GM21381 (cell line): ENCODE measurements at regions not wholly inside any gene's neighbourhood (a gene's known extent, or its start where the extent isn't known, plus 50 kb on each side); places are given as distances from the start of the nearest gene placed in this dataset.

Source experiments
- ATAC-seq: cut with Tn5 transposase; IDR thresholded peaks from one replicate; pipeline ENCODE4 v1.9.1; 2021; ENCODE audit warnings: mild to moderate bottlenecking, moderate library complexity; ENCODE audit not compliant: unreplicated experiment

GRCh38 chr1:163650624-163651023 is 328.9 kb downstream of the NUF2 start:
- no peak for ATAC-seq

DNA sequence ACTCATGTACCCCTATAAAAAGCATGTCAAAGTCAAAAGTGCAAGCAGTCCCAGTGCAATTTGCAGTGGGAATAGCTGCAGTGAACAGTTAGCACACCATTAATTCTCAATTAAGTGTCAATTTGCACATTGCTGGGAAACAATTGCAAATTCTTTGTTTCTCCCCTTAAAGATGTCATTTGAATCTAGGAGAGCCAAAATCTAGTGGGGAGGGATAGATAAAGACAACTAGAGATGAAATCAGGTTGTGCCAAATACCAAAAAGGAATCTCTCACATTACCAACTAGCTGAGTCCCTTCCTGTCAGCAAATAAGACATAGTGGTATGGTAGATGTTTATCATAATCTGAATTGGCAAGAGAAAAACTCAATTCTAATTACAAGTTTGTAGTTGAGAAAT is 330.7 kb downstream of the NUF2 start:
- no peak for ATAC-seq

- no peak for ATAC-seq
Observed at GRCh38 chr1:163655565-163655964, 333.8 kb downstream of the NUF2 start.

DNA sequence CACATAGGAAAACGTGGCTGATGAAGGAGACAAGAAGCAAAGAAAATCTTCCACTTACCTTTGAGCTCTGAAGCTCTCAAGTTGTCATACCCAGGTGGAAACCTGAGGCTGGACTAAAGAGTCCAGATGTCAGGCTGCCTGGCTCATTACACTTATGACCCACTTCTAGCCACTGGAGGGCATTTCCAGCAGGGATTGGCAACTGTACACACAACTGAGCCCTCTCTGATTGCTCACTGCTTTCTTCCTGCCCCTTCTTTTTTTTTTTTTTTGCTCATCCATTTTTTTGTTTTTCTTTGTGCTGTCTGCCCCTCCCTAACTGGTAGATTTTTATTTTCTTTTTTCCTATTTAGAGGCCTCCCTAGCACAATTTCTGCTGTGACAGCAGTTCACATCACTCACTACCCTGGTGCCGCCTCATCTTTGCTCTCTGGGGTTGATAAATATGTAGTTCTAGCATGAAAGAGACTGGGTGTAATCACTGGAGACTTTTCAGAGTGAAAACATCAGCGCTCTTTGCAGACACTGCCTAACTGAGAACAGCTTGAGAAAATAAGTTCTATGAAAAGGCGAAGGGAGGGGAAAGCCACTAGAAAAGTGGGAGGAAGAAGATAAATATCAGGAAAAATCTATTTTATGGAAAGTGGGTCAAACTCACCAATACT is 334.5 kb downstream of the NUF2 start:
- no peak for ATAC-seq

- ATAC-seq = no peak
Observed at GRCh38 chr1:163657719-163658118, 336.0 kb downstream of the NUF2 start.

GRCh38 chr1:163661391-163661790 is 339.6 kb downstream of the NUF2 start:
- ATAC-seq = no peak

GRCh38 chr1:163664671-163665335 is 343.0 kb downstream of the NUF2 start:
- ATAC-seq = no peak

DNA sequence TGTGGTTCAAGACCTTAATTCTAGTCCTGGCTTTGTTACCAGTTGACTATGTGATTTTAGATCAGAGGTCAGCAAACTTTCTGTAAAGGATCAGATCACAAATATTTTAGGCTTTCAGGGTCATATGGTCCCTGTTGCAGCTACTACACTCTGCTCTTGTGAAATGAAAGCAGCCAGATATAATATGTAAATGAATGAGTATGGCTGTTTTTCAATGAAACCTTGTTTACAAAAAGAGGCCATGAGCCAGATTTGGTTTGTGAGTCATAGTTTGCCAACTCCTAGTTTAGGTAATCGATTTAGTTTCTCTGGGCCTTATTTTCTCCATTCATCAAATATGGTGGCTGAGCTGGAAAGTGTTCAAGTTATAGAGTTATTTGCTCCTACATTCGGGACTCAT is 346.7 kb downstream of the NUF2 start:
- no peak for ATAC-seq

GRCh38 chr1:163670989-163671757 is 349.4 kb downstream of the NUF2 start:
- ATAC-seq = no peak

DNA sequence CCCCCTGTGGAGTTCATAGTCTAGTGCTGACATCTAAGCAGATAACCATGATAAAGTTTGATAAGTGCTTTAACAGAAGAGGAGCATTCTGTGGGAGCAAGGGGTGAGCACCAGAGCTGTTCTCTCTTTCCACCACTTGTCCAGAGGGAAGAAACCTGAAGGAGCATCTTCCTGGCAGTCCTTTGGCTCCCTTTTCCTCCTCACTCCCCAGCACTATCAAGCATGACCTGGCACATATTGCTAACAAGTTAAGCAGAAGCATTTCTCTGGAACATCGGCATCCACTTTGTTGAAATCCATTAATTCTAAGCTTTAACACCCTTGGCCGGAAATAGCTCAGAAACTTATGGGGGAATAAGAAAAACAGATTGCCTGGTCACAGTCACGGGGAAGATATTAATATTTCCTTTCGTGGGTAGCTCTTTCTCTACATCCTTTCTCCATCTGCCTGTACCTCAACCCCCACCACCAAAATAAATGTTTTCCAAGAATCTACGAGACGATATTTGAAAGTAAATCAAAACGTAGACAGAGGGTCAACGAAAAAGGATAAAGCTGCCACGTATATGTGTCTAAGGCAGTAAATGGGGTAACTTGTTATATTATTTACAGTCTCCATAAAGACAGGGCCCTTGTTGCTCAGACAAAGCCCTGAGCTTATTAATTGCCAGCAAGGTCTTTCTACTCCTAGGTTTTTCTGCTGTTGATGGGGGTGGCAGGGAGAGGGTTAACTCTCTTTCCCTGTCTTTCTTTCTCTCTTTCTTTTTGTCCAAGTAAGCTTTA is 351.4 kb downstream of the NUF2 start:
- no peak for ATAC-seq

DNA sequence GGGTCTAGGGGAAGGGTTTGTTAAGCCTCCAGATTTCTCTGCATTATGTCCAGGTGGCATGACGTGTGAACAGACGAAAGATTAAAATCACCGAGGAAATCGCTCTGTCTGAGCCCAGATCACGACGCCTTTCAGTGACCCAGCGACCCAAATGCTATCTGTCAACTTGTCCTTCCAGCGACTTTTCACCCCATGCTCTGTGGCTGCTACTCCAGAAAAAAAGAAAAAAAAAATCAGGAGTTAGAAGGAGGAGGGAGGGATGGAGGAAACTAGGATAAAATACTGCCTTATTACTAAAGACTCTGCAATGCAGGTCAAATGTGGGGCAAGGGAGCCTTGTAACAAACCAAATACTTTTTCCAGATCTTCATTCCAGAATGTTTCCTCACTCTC is 352.0 kb downstream of the NUF2 start:
- ATAC-seq = no peak

DNA sequence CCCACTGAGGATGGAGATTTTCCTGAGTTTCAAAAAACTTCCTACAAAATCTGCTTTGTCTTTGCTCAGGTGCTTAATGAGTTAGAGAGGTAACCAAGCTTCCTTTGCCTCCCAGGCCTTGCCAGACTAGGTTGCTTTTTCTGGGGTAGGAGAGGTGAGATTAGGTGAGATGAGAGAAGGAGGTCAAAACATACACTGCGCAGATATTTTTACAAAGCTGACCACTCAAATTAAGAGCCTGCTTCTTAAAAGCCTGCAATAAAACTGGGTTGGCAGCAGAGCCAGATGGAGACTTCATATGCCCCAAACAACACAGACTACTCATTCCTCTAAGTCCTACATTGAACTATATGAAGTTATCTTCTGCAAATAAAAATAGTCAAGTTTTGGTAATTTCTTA is 352.5 kb downstream of the NUF2 start:
- no peak for ATAC-seq

- no peak for ATAC-seq
Observed at GRCh38 chr1:163684785-163685184, 363.0 kb downstream of the NUF2 start.

DNA sequence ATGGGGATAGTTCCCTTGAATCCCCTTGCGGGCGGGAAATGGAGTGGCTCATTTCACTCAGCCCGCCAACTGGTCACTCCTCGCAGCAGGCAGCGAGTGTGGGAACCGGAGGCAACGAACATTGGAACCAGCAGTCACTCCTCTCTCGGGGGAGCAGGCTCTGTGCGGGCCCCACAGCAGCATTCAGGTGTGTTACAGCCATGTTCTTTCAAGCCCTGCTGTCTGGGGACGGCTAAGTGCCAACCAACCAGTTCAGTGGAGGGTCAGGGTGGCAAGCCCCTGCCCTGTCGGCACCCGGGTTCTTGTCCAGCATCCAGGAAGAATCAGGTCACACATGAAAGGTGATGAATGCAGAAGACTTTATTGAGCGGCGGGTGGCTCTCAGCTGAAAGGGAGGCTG is 370.5 kb downstream of the NUF2 start:
- ATAC-seq = no peak

- ATAC-seq = no peak
Observed at GRCh38 chr1:163697137-163697536, 375.4 kb downstream of the NUF2 start.

DNA sequence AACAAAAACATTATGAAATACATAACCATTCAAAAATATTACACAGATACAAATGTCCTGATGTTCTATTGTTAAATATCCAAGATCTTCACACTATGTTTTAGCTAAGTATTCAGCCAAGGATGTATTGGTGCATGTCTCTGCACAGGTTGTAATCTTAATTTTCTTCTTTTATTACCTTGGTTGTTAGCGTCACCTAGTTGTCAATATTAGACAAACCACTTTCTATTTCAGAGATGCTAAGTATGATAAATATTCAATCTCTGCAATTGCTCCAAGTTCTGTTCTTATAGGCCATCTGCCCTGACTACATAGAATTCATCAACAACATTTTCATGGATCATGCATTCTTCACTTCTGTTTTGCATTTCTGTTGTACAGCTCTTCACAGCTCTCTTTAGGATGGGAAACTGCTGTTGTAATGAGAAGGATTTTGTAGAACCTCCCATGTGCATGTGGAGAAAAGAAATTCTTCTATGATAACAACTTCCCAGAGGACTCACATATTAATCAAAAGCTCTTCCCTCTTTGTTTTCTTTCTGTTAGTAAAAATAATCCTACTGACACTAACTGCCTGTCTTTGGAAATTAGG is 380.1 kb downstream of the NUF2 start:
- no peak for ATAC-seq

DNA sequence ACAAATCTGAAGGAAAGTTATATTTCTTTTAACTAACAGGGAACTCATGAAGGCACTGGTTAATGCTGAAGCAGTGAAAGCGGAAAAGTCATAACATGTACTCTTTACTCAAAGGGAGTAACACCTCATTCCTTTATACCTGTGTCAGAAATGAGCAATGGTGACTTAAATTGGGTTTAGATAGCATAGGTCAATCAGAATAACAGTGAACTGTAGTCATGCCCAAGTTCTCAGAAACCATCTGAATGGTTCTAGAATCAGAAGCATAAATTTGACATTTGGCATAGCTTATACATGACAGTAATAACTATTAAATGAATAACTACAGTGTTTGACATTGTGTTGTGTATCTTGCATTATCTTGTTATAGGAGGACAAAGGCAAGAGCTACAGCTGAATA is 382.0 kb downstream of the NUF2 start:
- ATAC-seq = no peak

DNA sequence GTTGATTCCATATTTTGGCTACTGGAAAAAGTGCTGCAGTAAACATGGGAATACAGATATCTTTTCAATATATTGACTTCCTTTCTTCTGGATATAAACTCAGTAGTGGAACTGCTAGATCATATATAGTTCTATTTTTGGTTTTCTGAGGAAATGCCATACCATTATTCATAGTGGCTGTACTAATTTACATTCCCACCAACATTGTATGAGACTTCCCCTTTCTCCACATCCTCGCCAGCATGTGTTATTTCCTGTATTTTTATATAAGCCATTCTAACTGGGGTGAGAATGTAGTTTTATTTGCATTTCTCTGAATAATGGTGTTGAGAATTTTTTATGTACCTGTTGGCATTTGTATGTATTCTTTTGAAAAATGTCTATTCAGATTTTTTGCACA is 385.2 kb downstream of the NUF2 start:
- no peak for ATAC-seq

- ATAC-seq = no peak
Observed at GRCh38 chr1:163709636-163710035, 387.9 kb downstream of the NUF2 start.

DNA sequence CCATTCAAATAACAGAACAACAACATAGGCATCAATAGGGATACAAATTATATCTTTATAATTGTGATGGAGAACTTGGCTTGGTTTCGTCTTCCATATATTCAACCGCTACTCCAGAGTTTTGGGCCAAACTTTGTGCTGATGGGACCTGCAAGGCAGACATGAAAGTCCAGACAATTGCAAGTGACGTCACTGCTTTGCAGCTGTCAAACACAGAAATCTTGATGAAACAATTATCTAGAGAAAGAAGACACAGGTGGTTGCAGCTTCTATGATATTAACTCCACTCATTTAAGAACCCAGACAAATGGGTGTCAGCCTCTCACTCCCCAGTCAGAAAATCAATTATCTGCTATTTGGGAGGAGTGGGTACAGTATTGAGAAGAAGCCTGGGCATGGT is 390.6 kb downstream of the NUF2 start:
- no peak for ATAC-seq

DNA sequence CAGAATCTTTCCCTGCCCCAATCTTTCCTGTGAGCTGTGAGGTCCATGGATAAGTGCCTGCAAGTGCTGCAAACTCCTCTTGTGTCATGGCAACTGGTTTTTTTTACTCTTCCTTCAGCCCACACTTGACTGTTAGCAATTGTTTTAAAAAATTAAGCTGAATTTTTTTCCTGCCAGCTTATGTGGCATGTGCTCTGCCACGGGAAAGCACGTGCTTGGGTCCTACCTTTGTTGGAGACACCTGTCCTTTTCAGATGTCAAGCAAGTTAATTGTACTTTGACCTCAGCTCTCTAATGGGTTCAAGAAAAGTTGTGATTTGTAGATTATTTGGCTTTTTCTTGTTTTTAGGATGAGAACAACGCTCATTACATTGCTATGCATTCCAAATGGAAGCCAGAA is 398.5 kb downstream of the NUF2 start:
- no peak for ATAC-seq
